CD8-positive, alpha-beta memory T cell (primary cell): ENCODE measurements at regions not wholly inside any gene's neighbourhood (a gene's known extent, or its start where the extent isn't known, plus 50 kb on each side); places are given as distances from the start of the nearest gene placed in this dataset.

Experiments used
- CTCF ChIA-PET: fragments of 350-600 bp; sonication (Branson Sonifier 250); formaldehyde crosslinking; loops from one replicate; lab custom pipeline; 2021; ENCODE audit warnings: antibody characterized with exemption; lab: Charles Lee
- POLR2A ChIA-PET: fragments of 350-600 bp; sonication (Branson Sonifier 250); formaldehyde crosslinking; loops from one replicate; lab custom pipeline; 2021; ENCODE audit warnings: antibody characterized with exemption; lab: Charles Lee
- DNase-seq, 5 donors: peaks; one replicate each; pipeline versions ENCODE4 v3.0.0 to v3.0.0-alpha.2; 2020 to 2022; ENCODE audit warnings: mixed read lengths in 1 of 5
- H3K27ac ChIP-seq: one replicate; pipeline ENCODE4 v1.7.0; 2013; ENCODE audit warnings: low read depth, mild to moderate bottlenecking, low read length, moderate library complexity
- H3K27me3 ChIP-seq: 2 replicates; pipeline ENCODE4 v1.7.0; 2013; ENCODE audit warnings: low read length, mild to moderate bottlenecking; ENCODE audit not compliant: insufficient read depth, poor library complexity, severe bottlenecking
- H3K36me3 ChIP-seq: 2 replicates; pipeline ENCODE4 v1.7.0; 2013; ENCODE audit warnings: mild to moderate bottlenecking, low read length, moderate library complexity; ENCODE audit not compliant: insufficient read depth
- H3K4me1 ChIP-seq: 2 replicates; pipeline ENCODE4 v1.7.0; 2013; ENCODE audit warnings: mild to moderate bottlenecking, low read length, moderate library complexity; ENCODE audit not compliant: insufficient read depth
- H3K4me3 ChIP-seq: 2 replicates; pipeline ENCODE4 v1.7.0; 2013; ENCODE audit warnings: mild to moderate bottlenecking, low read length
- H3K9me3 ChIP-seq: 2 replicates; pipeline ENCODE4 v1.7.0; 2013; ENCODE audit warnings: mild to moderate bottlenecking, low read length
- H3K27ac Mint-ChIP-seq, 8 donors: one replicate each; pipeline ENCODE4 v1.8.0; 2020 to 2021; ENCODE audit warnings: mixed read lengths in 8 of 8, mild to moderate bottlenecking in 6 of 8, inconsistent platforms in 3 of 8, moderate library complexity in 3 of 8
- H3K27me3 Mint-ChIP-seq, 2 donors: one replicate each; pipeline ENCODE4 v1.8.0; 2020 to 2021; ENCODE audit warnings: mixed read lengths in 2 of 2, mild to moderate bottlenecking in 1 of 2, moderate library complexity in 1 of 2
- H3K36me3 Mint-ChIP-seq, 3 donors: one replicate each; pipeline ENCODE4 v1.8.0; 2020 to 2021; ENCODE audit warnings: mixed read lengths in 3 of 3, inconsistent platforms in 1 of 3, mild to moderate bottlenecking in 1 of 3
- H3K4me1 Mint-ChIP-seq, 3 donors: one replicate each; pipeline ENCODE4 v1.8.0; 2020 to 2021; ENCODE audit warnings: mixed read lengths in 3 of 3, inconsistent platforms in 1 of 3, mild to moderate bottlenecking in 1 of 3
- H3K4me3 Mint-ChIP-seq, 7 donors: one replicate each; pipeline ENCODE4 v1.8.0; 2020 to 2021; ENCODE audit warnings: mixed read lengths in 7 of 7, mild to moderate bottlenecking in 6 of 7, moderate library complexity in 4 of 7, inconsistent platforms in 2 of 7
- H3K9me3 Mint-ChIP-seq, 5 donors: one replicate each; pipeline ENCODE4 v1.8.0; 2020 to 2022; ENCODE audit warnings: mixed read lengths in 5 of 5, mild to moderate bottlenecking in 3 of 5, moderate library complexity in 2 of 5, inconsistent platforms in 1 of 5

- no peak for DNase-seq
- no peaks in the 10 kb centered on the region for H3K27me3 ChIP-seq
- ChIA-PET POLR2A (no interaction called here), CTCF (no interaction called here)
- no peak overlapping the region for H3K4me3 ChIP-seq
- H3K9me3 ChIP-seq: no peaks in the 10 kb centered on the region
- H3K36me3 Mint-ChIP-seq: no peaks in the 10 kb centered on the region
- no peaks in the 10 kb centered on the region for H3K4me1 Mint-ChIP-seq
- H3K27ac Mint-ChIP-seq: no peak overlapping the region
- peaks cover 0 to 9% of the 10 kb centered on the region in 2 donors for H3K27me3 Mint-ChIP-seq
- no peaks in the 10 kb centered on the region for H3K36me3 ChIP-seq
- H3K9me3 Mint-ChIP-seq: no peaks in the 10 kb centered on the region
- H3K27ac ChIP-seq: no peak overlapping the region
- H3K4me1 ChIP-seq: no peaks in the 10 kb centered on the region
- no peak overlapping the region for H3K4me3 Mint-ChIP-seq
Observed at GRCh38 chr13:91142572-91142971, 204.9 kb upstream of the MIR17HG start.

GRCh38 chr13:91144054-91144453, 203.4 kb upstream of the MIR17HG start:
- CTCF ChIA-PET: no interaction called here
- Mint-ChIP-seq H3K36me3 (no peaks in the 10 kb centered on the region), H3K9me3 (no peaks in the 10 kb centered on the region), H3K27me3 (peaks cover 0 to 9% of the 10 kb centered on the region in 2 donors), H3K4me1 (no peaks in the 10 kb centered on the region), H3K27ac (peak overlapping the region in 1 of 8 donors; percentile 46), H3K4me3 (no peak overlapping the region)
- no peaks in the 10 kb centered on the region for H3K9me3 ChIP-seq
- H3K36me3 ChIP-seq: no peaks in the 10 kb centered on the region
- no peak overlapping the region for H3K4me3 ChIP-seq
- no peak for DNase-seq
- POLR2A ChIA-PET: no interaction called here
- H3K4me1 ChIP-seq: no peaks in the 10 kb centered on the region
- H3K27ac ChIP-seq: no peak overlapping the region
- no peaks in the 10 kb centered on the region for H3K27me3 ChIP-seq

GRCh38 chr13:91144486-91144885, 203.0 kb upstream of the MIR17HG start:
- Histone ChIP-seq H3K9me3 (no peaks in the 10 kb centered on the region), H3K27ac (no peak overlapping the region), H3K4me1 (no peaks in the 10 kb centered on the region), H3K36me3 (no peaks in the 10 kb centered on the region), H3K4me3 (no peak overlapping the region), H3K27me3 (no peaks in the 10 kb centered on the region)
- Mint-ChIP-seq H3K4me1 (no peaks in the 10 kb centered on the region), H3K27me3 (peaks cover 0 to 9% of the 10 kb centered on the region in 2 donors), H3K36me3 (no peaks in the 10 kb centered on the region), H3K9me3 (no peaks in the 10 kb centered on the region), H3K4me3 (no peak overlapping the region), H3K27ac (no peak overlapping the region)
- POLR2A ChIA-PET: no interaction called here
- DNase-seq: no peak
- CTCF ChIA-PET: no interaction called here

- DNase-seq: no peak
- Mint-ChIP-seq H3K4me1 (no peaks in the 10 kb centered on the region), H3K36me3 (no peaks in the 10 kb centered on the region), H3K4me3 (no peak overlapping the region), H3K9me3 (no peaks in the 10 kb centered on the region), H3K27ac (no peak overlapping the region), H3K27me3 (peaks cover 0 to 9% of the 10 kb centered on the region in 2 donors)
- Histone ChIP-seq H3K36me3 (no peaks in the 10 kb centered on the region), H3K9me3 (no peaks in the 10 kb centered on the region), H3K4me3 (no peak overlapping the region), H3K27me3 (no peaks in the 10 kb centered on the region), H3K4me1 (no peaks in the 10 kb centered on the region), H3K27ac (no peak overlapping the region)
- ChIA-PET CTCF (no interaction called here), POLR2A (no interaction called here)
Observed at GRCh38 chr13:91145571-91146205, 201.8 kb upstream of the MIR17HG start.

GRCh38 chr13:91146601-91147000, 200.9 kb upstream of the MIR17HG start:
- no peaks in the 10 kb centered on the region for H3K36me3 ChIP-seq
- POLR2A ChIA-PET: no interaction called here
- Mint-ChIP-seq H3K27me3 (peaks cover 0 to 9% of the 10 kb centered on the region in 2 donors), H3K4me1 (no peaks in the 10 kb centered on the region), H3K27ac (no peak overlapping the region), H3K9me3 (no peaks in the 10 kb centered on the region), H3K4me3 (no peak overlapping the region), H3K36me3 (no peaks in the 10 kb centered on the region)
- H3K27ac ChIP-seq: no peak overlapping the region
- no peaks in the 10 kb centered on the region for H3K27me3 ChIP-seq
- CTCF ChIA-PET: no interaction called here
- no peak for DNase-seq
- H3K9me3 ChIP-seq: no peaks in the 10 kb centered on the region
- H3K4me1 ChIP-seq: no peaks in the 10 kb centered on the region
- H3K4me3 ChIP-seq: no peak overlapping the region

GRCh38 chr13:91148098-91148497, 199.4 kb upstream of the MIR17HG start:
- ChIA-PET CTCF (no interaction called here), POLR2A (no interaction called here)
- Histone ChIP-seq H3K4me1 (no peaks in the 10 kb centered on the region), H3K36me3 (no peaks in the 10 kb centered on the region), H3K27me3 (no peaks in the 10 kb centered on the region), H3K9me3 (no peaks in the 10 kb centered on the region), H3K27ac (no peak overlapping the region), H3K4me3 (no peak overlapping the region)
- Mint-ChIP-seq H3K4me3 (no peak overlapping the region), H3K27me3 (peaks cover 0 to 11% of the 10 kb centered on the region in 2 donors), H3K9me3 (no peaks in the 10 kb centered on the region), H3K4me1 (no peaks in the 10 kb centered on the region), H3K36me3 (no peaks in the 10 kb centered on the region), H3K27ac (no peak overlapping the region)
- no peak for DNase-seq

- Histone ChIP-seq H3K27ac (no peak overlapping the region), H3K27me3 (no peaks in the 10 kb centered on the region), H3K4me1 (no peaks in the 10 kb centered on the region), H3K36me3 (no peaks in the 10 kb centered on the region), H3K9me3 (no peaks in the 10 kb centered on the region), H3K4me3 (no peak overlapping the region)
- ChIA-PET POLR2A (no interaction called here), CTCF (no interaction called here)
- H3K36me3 Mint-ChIP-seq: no peaks in the 10 kb centered on the region
- no peaks in the 10 kb centered on the region for H3K9me3 Mint-ChIP-seq
- no peak overlapping the region for H3K4me3 Mint-ChIP-seq
- no peak overlapping the region for H3K27ac Mint-ChIP-seq
- peaks cover 0 to 8% of the 10 kb centered on the region in 2 donors for H3K27me3 Mint-ChIP-seq
- H3K4me1 Mint-ChIP-seq: no peaks in the 10 kb centered on the region
- DNase-seq: no peak
Observed at GRCh38 chr13:91151921-91152320, 195.6 kb upstream of the MIR17HG start.

- no peak for DNase-seq
- Mint-ChIP-seq H3K27me3 (peaks cover 1 to 8% of the 10 kb centered on the region in 2 donors), H3K9me3 (no peaks in the 10 kb centered on the region), H3K36me3 (no peaks in the 10 kb centered on the region), H3K4me3 (no peak overlapping the region), H3K27ac (no peak overlapping the region), H3K4me1 (no peaks in the 10 kb centered on the region)
- Histone ChIP-seq H3K27me3 (no peaks in the 10 kb centered on the region), H3K9me3 (no peaks in the 10 kb centered on the region), H3K36me3 (no peaks in the 10 kb centered on the region), H3K4me1 (no peaks in the 10 kb centered on the region), H3K27ac (no peak overlapping the region), H3K4me3 (no peak overlapping the region)
- POLR2A ChIA-PET: no interaction called here
- CTCF ChIA-PET: no interaction called here
Observed at GRCh38 chr13:91153372-91153771, 194.1 kb upstream of the MIR17HG start.
